ENCODE measurements at regions not wholly inside any gene's neighbourhood (a gene's known extent, or its start where the extent isn't known, plus 50 kb on each side); places are given as distances from the start of the nearest gene placed in this dataset.

DNA sequence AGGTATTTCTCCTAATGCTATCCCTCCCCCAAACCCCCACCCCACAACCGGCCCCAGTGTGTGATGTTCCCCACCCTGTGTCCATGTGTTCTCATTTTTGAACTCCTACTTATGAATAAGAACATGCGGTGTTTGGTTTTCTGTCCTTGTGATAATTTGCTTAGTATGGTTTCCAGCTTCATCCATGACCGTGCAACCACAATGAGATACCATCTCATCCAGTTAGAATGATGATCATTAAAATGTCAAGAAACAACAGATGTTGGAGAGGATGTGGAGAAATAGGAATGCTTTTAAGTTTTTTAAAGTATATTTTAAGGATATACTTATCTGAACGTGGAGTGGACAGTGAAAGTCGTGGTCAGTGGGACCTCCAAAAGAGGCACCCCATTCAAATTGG, 745.0 kb upstream of the AMELY start:
- TF ChIP-seq, protein P1, sequence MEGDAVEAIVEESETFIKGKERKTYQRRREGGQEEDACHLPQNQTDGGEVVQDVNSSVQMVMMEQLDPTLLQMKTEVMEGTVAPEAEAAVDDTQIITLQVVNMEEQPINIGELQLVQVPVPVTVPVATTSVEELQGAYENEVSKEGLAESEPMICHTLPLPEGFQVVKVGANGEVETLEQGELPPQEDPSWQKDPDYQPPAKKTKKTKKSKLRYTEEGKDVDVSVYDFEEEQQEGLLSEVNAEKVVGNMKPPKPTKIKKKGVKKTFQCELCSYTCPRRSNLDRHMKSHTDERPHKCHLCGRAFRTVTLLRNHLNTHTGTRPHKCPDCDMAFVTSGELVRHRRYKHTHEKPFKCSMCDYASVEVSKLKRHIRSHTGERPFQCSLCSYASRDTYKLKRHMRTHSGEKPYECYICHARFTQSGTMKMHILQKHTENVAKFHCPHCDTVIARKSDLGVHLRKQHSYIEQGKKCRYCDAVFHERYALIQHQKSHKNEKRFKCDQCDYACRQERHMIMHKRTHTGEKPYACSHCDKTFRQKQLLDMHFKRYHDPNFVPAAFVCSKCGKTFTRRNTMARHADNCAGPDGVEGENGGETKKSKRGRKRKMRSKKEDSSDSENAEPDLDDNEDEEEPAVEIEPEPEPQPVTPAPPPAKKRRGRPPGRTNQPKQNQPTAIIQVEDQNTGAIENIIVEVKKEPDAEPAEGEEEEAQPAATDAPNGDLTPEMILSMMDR (conservative IDR thresholded peaks at IDR 0.05; ENCODE audit: low read length), result no peak
- TF ChIP-seq EZH2phosphoT487 (IDR thresholded peaks at IDR 0.05; ENCODE audit: borderline replicate concordance, low read depth, low read length), result no peak

All from OCI-LY7 (cell line).